H1 (cell line): ENCODE measurements at regions not wholly inside any gene's neighbourhood (a gene's known extent, or its start where the extent isn't known, plus 50 kb on each side); places are given as distances from the start of the nearest gene placed in this dataset.

Experiments
- CEBPB ChIP-seq: IDR thresholded peaks from 2 replicates; pipeline ENCODE4 v1.6.1; 2012; ENCODE audit warnings: low read depth, low read length
- TAF7 ChIP-seq: optimal IDR thresholded peaks from 2 replicates; pipeline ENCODE3; 2011; ENCODE audit warnings: low read depth, mild to moderate bottlenecking, inconsistent platforms, low read length, moderate library complexity, borderline replicate concordance
- TF ChIP-seq, protein P1 (sequence below), 3 experiments: IDR thresholded peaks; 1 replicate in 2 of 3; 2 replicates in 1 of 3; pipeline versions ENCODE4 v1.5.1 to v1.6.1; 2011; ENCODE audit warnings: low read length in 3 of 3, mild to moderate bottlenecking in 3 of 3, inconsistent platforms in 2 of 3, low read depth in 1 of 3, moderate library complexity in 1 of 3; ENCODE audit not compliant: insufficient read depth in 1 of 3; ENCODE audit errors: control extremely low read depth in 1 of 3

DNA sequence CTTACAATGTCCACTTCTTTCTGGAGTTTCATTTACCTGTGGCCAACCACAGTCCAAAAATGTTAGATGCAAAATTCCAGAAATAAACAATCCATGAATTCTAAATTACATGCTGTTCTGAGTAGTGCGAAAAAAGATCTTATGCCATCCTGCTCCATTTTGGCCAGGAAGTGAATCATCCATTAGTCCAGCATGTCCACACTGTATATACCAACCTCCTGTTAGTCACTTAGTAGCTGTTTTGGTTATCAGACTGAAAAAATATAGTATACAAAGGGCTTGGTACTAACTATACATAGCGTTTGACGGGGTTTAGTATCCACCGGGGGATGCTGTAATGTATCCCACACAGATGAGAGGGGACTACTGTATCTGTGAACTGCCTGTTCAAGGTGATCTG, 618.0 kb upstream of the ARGLU1 start (continued):
- TF ChIP-seq, protein P1, sequence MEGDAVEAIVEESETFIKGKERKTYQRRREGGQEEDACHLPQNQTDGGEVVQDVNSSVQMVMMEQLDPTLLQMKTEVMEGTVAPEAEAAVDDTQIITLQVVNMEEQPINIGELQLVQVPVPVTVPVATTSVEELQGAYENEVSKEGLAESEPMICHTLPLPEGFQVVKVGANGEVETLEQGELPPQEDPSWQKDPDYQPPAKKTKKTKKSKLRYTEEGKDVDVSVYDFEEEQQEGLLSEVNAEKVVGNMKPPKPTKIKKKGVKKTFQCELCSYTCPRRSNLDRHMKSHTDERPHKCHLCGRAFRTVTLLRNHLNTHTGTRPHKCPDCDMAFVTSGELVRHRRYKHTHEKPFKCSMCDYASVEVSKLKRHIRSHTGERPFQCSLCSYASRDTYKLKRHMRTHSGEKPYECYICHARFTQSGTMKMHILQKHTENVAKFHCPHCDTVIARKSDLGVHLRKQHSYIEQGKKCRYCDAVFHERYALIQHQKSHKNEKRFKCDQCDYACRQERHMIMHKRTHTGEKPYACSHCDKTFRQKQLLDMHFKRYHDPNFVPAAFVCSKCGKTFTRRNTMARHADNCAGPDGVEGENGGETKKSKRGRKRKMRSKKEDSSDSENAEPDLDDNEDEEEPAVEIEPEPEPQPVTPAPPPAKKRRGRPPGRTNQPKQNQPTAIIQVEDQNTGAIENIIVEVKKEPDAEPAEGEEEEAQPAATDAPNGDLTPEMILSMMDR (IDR thresholded peaks at IDR 0.05; ENCODE audit: control extremely low read depth in 1 of 3, insufficient read depth in 1 of 3, low read depth in 1 of 3, low read length in 3 of 3): no peak
- TF ChIP-seq TAF7 (no peak), CEBPB (no peak)
- TF ChIP-seq, all 59 proteins: peak for 0
